DND-41 (cell line): ENCODE measurements at regions not wholly inside any gene's neighbourhood (a gene's known extent, or its start where the extent isn't known, plus 50 kb on each side); places are given as distances from the start of the nearest gene placed in this dataset.
"Not testable (repeated sequence)": the region's sequence is repeated elsewhere in the genome, so short reads cannot be mapped to it uniquely, and the experiment has no call there.

Experiments used
- ATAC-seq: fragments of 200-7000 bp; cut with Tn5 transposase; 3 replicates; pipeline ENCODE4 v1.9.1; 2021; ENCODE audit warnings: low read depth; ENCODE audit not compliant: insufficient read depth
- DNase-seq: peaks from one replicate; pipeline ENCODE4 v3.0.0-alpha.2; 2020
- H2AFZ ChIP-seq: 2 replicates; pipeline ENCODE4 v1.6.0; 2012; ENCODE audit warnings: low read depth, low read length
- H3K27ac ChIP-seq: 2 replicates; pipeline ENCODE4 v1.5.1; 2012; ENCODE audit warnings: low read length, inconsistent platforms
- H3K27me3 ChIP-seq: fragments of 200-600 bp; sonication (generic); 2 replicates; pipeline ENCODE4 v1.6.0; 2012; ENCODE audit warnings: low read length, mild to moderate bottlenecking, inconsistent platforms; ENCODE audit not compliant: insufficient read depth, poor library complexity
- H3K36me3 ChIP-seq: 2 replicates; pipeline ENCODE4 v1.5.1; 2012; ENCODE audit warnings: low read length, inconsistent platforms; ENCODE audit not compliant: insufficient read depth
- H3K4me1 ChIP-seq: 2 replicates; pipeline ENCODE4 v1.5.1; 2012; ENCODE audit warnings: mild to moderate bottlenecking, low read length; ENCODE audit not compliant: insufficient read depth
- H3K4me2 ChIP-seq: 2 replicates; pipeline ENCODE4 v1.6.0; 2012; ENCODE audit warnings: mild to moderate bottlenecking, moderate library complexity, low read length, inconsistent platforms; ENCODE audit not compliant: insufficient read depth
- H3K4me3 ChIP-seq, 2 experiments: fragments of 200-600 bp in 1 of 2; shearing (Covaris generic) in 1 of 2; 2 replicates each; pipeline ENCODE4 v1.5.1; 2012 to 2016; ENCODE audit warnings: inconsistent platforms in 2 of 2, low read length in 2 of 2, mild to moderate bottlenecking in 2 of 2, low read depth in 1 of 2, moderate library complexity in 1 of 2
- H3K79me2 ChIP-seq: 2 replicates; pipeline ENCODE4 v1.6.0; 2012; ENCODE audit warnings: low read length, inconsistent platforms; ENCODE audit not compliant: insufficient read depth
- H3K9ac ChIP-seq: 2 replicates; pipeline ENCODE4 v1.6.0; 2012; ENCODE audit warnings: low read depth, mild to moderate bottlenecking, inconsistent platforms, low read length, moderate library complexity
- H3K9me3 ChIP-seq: 2 replicates; pipeline ENCODE4 v1.5.1; 2012; ENCODE audit warnings: low read length, moderate library complexity, mild to moderate bottlenecking, inconsistent platforms; ENCODE audit not compliant: insufficient read depth, severe bottlenecking
- H4K20me1 ChIP-seq: 2 replicates; pipeline ENCODE4 v1.6.0; 2012; ENCODE audit warnings: low read length; ENCODE audit not compliant: insufficient read depth
- CTCF ChIP-seq: IDR thresholded peaks from 2 replicates; pipeline ENCODE4 v1.5.1; 2012; ENCODE audit warnings: borderline replicate concordance, low read length, moderate library complexity, mild to moderate bottlenecking; ENCODE audit not compliant: poor library complexity, severe bottlenecking; ENCODE audit errors: extremely low read depth
- EZH2 ChIP-seq: IDR thresholded peaks from 3 replicates; pipeline ENCODE4 v1.6.1; 2012; ENCODE audit warnings: borderline replicate concordance, low read depth, mild to moderate bottlenecking, moderate library complexity, low read length, inconsistent platforms; ENCODE audit not compliant: severe bottlenecking

- Histone ChIP-seq H3K79me2 (no peaks in the 10 kb centered on the region), H3K36me3 (no peaks in the 10 kb centered on the region), H3K4me3 (no peak overlapping the region), H2AFZ (no peak overlapping the region), H3K4me2 (no peak overlapping the region), H3K9me3 (no peaks in the 10 kb centered on the region), H3K27me3 (no peaks in the 10 kb centered on the region), H3K9ac (no peak overlapping the region), H3K27ac (no peak overlapping the region), H3K4me1 (no peaks in the 10 kb centered on the region), H4K20me1 (no peaks in the 10 kb centered on the region)
- TF ChIP-seq CTCF (peak; percentile 36), EZH2 (no peak)
- DNase-seq (no peak), ATAC-seq (no peak)
Observed at GRCh38 chrX:4550018-4550417, 836.6 kb upstream of the PRKX start.

- Histone ChIP-seq H3K4me1 (no peaks in the 10 kb centered on the region), H3K36me3 (no peaks in the 10 kb centered on the region), H3K9ac (no peak overlapping the region), H4K20me1 (no peaks in the 10 kb centered on the region), H3K79me2 (no peaks in the 10 kb centered on the region), H3K27ac (no peak overlapping the region), H3K4me2 (no peak overlapping the region), H3K9me3 (no peaks in the 10 kb centered on the region), H3K27me3 (no peaks in the 10 kb centered on the region), H2AFZ (no peak overlapping the region), H3K4me3 (no peak overlapping the region)
- ATAC-seq (no peak), DNase-seq (peak; percentile 32)
- TF ChIP-seq EZH2 (no peak), CTCF (peak; percentile 86)
Observed at GRCh38 chrX:4547213-4547836, 833.9 kb upstream of the PRKX start.

- H3K4me2 ChIP-seq, H2AFZ ChIP-seq, DNase-seq, H4K20me1 ChIP-seq, H3K9me3 ChIP-seq, H3K9ac ChIP-seq, H3K4me3 ChIP-seq, ATAC-seq, H3K79me2 ChIP-seq, H3K27me3 ChIP-seq, H3K27ac ChIP-seq, H3K36me3 ChIP-seq, H3K4me1 ChIP-seq: not testable (repeated sequence)
Observed at GRCh38 chrX:4546178-4546577, 832.7 kb upstream of the PRKX start.

- H3K79me2 ChIP-seq: no peaks in the 10 kb centered on the region
- no peak for TF ChIP-seq EZH2
- TF ChIP-seq CTCF: no peak
- no peak overlapping the region for H3K4me3 ChIP-seq
- no peak overlapping the region for H3K4me2 ChIP-seq
- ATAC-seq (no peak), DNase-seq (no peak)
- no peak overlapping the region for H3K27ac ChIP-seq
- H2AFZ ChIP-seq: no peak overlapping the region
- no peaks in the 10 kb centered on the region for H3K4me1 ChIP-seq
- H3K36me3 ChIP-seq: no peaks in the 10 kb centered on the region
- no peaks in the 10 kb centered on the region for H3K9me3 ChIP-seq
- no peaks in the 10 kb centered on the region for H4K20me1 ChIP-seq
- H3K27me3 ChIP-seq: no peaks in the 10 kb centered on the region
- no peak overlapping the region for H3K9ac ChIP-seq
Observed at GRCh38 chrX:4528247-4528646, 814.8 kb upstream of the PRKX start.
